DOHH2 (cell line): ENCODE measurements at regions not wholly inside any gene's neighbourhood (a gene's known extent, or its start where the extent isn't known, plus 50 kb on each side); places are given as distances from the start of the nearest gene placed in this dataset.

Experiments used
- EZH2phosphoT487 ChIP-seq: fragments of 200-600 bp; sonication (generic); IDR thresholded peaks from 2 replicates; pipeline ENCODE4 v1.6.1; 2017; ENCODE audit warnings: borderline replicate concordance, mild to moderate bottlenecking, antibody characterized with exemption, low read length, moderate library complexity, mixed read lengths
- TF ChIP-seq, protein P1 (sequence below): fragments of 200-600 bp; sonication (generic); IDR thresholded peaks from one replicate; pipeline ENCODE4 v1.5.1; 2014; ENCODE audit warnings: antibody characterized with exemption, mild to moderate bottlenecking, low read depth, low read length; ENCODE audit not compliant: poor library complexity, severe bottlenecking

DNA sequence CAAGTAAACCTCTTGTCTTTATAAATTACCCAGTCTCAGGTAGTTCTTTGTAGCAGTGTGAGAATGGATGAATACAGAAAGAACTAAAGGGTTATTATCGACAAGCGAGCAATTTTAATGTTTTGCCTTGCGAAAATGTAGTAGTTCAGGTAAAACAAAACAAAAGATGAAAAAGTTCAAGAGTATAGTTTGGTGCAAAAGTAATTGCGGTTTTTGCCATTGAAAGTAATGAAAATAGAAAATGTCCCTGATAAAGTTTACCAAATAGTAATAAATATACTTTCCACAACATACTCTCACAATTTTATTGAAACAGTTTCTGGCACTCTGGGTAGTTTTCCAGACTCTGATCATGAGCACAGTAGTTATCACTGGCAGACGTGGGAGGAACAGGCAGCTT lies 71.9 kb upstream of the SLC35B3 start:
- TF ChIP-seq, protein P1, sequence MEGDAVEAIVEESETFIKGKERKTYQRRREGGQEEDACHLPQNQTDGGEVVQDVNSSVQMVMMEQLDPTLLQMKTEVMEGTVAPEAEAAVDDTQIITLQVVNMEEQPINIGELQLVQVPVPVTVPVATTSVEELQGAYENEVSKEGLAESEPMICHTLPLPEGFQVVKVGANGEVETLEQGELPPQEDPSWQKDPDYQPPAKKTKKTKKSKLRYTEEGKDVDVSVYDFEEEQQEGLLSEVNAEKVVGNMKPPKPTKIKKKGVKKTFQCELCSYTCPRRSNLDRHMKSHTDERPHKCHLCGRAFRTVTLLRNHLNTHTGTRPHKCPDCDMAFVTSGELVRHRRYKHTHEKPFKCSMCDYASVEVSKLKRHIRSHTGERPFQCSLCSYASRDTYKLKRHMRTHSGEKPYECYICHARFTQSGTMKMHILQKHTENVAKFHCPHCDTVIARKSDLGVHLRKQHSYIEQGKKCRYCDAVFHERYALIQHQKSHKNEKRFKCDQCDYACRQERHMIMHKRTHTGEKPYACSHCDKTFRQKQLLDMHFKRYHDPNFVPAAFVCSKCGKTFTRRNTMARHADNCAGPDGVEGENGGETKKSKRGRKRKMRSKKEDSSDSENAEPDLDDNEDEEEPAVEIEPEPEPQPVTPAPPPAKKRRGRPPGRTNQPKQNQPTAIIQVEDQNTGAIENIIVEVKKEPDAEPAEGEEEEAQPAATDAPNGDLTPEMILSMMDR, result no peak
- TF ChIP-seq EZH2phosphoT487, result no peak
